ENCODE measurements at regions not wholly inside any gene's neighbourhood (a gene's known extent, or its start where the extent isn't known, plus 50 kb on each side); places are given as distances from the start of the nearest gene placed in this dataset.

DNA sequence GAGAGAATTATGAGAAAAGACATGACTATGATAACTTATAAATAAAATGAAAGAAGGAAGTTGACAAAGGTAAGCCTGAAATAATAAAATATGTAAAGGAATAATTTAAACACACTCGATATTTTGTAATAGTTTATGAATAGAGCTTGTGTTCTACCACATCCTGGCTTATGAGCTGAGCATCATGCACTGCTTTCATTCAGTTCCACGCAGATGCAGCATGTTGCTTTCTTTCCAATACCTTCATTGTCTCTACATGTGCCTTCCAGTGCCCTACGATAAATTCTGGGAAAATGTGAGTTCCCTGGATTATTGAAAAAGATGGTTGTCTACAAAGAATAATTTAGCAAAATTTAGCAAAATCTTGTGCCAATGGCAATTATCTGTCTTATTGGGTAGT, 398.9 kb upstream of the SEMA3C start:
- no peak for DNase-seq (ENCODE audit: low read depth, low spot score)
- CTCF ChIA-PET, result no interaction called here
- TF ChIP-seq, protein P1, sequence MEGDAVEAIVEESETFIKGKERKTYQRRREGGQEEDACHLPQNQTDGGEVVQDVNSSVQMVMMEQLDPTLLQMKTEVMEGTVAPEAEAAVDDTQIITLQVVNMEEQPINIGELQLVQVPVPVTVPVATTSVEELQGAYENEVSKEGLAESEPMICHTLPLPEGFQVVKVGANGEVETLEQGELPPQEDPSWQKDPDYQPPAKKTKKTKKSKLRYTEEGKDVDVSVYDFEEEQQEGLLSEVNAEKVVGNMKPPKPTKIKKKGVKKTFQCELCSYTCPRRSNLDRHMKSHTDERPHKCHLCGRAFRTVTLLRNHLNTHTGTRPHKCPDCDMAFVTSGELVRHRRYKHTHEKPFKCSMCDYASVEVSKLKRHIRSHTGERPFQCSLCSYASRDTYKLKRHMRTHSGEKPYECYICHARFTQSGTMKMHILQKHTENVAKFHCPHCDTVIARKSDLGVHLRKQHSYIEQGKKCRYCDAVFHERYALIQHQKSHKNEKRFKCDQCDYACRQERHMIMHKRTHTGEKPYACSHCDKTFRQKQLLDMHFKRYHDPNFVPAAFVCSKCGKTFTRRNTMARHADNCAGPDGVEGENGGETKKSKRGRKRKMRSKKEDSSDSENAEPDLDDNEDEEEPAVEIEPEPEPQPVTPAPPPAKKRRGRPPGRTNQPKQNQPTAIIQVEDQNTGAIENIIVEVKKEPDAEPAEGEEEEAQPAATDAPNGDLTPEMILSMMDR (IDR thresholded peaks at IDR 0.05; ENCODE audit: insufficient read depth, low read length, missing control alignments), result no peak
- H3K4me3 ChIP-seq (ENCODE audit: low read depth, low read length), result no peak overlapping the region
- POLR2A ChIA-PET, result no interaction called here

DNA sequence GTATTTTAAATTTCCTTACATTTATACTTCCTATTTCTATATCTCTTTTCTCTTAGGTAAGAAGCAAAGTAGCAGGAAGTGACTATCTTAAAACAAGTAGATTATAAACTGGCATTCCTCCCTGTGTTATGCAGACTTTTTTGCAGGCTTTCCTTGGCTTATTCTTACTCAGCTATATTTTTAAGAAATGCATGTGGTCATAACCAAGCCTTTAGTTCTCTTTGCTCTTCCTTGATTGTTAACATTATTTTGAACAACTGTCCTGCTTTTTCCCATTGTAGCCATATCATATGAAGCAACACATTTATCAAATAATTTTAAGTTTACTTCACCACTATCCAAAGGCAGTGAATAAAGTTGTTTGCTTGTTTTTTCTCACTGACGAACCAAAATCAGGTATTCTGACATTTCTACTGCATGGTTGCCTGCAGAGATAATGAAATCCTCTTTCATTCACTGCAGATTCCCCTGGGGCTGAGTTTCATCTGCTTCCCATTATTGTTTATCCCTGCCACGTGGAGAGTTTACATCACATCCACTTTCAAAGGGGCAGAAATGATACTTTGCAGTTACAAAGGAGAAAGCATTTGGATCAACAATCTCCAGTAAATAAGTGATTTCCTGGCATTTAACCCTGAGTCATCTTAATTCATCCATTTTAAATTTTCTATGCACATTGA, 389.9 kb upstream of the SEMA3C start:
- POLR2A ChIA-PET, result no interaction called here
- CTCF ChIA-PET, result no interaction called here
- no peak overlapping the region for H3K4me3 ChIP-seq (ENCODE audit: low read depth, low read length)
- TF ChIP-seq, protein P1 (IDR thresholded peaks at IDR 0.05; ENCODE audit: insufficient read depth, low read length, missing control alignments), result no peak
- DNase-seq (ENCODE audit: low read depth, low spot score), result no peak

DNA sequence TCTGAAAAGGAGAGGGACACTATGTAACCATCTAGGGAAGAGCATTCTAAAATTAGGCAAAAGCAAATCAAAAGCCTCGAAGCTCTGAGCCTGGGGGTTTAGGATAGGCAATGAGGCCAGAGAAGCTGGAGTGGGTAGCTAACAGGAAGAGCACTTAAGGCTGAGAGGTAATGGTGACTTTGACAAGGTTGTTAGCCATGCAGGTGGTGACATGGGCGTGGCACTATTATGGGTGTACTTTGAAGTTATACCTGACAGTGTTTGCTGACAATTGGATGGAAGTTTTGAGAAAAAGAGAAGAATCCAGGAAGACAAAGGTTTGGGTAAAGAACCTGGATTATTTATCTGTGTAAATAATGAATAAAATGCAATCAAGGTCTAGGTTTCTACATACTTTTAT, 383.0 kb upstream of the SEMA3C start:
- CTCF ChIA-PET, result no interaction called here
- POLR2A ChIA-PET, result no interaction called here

DNA sequence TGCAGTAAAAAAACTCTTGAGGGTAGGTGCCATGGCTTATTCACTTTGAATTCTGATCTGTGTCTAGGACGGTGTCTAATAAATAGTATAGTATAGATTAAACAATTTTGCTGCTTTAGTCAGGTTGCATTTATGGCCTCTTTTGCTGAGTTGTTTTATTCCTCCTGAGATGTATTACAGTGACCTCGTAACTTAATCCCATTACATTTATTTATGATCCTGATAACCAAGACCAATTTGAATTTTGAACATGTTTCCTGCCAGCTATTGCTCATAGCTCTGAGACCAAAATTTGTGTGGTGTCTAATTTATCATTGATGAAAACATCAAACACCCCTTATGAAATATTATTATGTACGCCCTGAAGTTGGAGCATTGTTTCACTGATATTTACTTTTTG, 381.9 kb upstream of the SEMA3C start:
- H3K4me3 ChIP-seq (ENCODE audit: low read depth, low read length), result no peak overlapping the region
- CTCF ChIA-PET, result no interaction called here
- TF ChIP-seq, protein P1 (IDR thresholded peaks at IDR 0.05; ENCODE audit: insufficient read depth, low read length, missing control alignments), result no peak
- no peak for DNase-seq (ENCODE audit: low read depth, low spot score)
- POLR2A ChIA-PET, result no interaction called here

More for the DNA sequence above, 383.0 kb upstream of the SEMA3C start:
- TF ChIP-seq, protein P1 (IDR thresholded peaks at IDR 0.05; ENCODE audit: insufficient read depth, low read length, missing control alignments), result no peak
- DNase-seq (ENCODE audit: low read depth, low spot score), result no peak
- H3K4me3 ChIP-seq (ENCODE audit: low read depth, low read length), result no peak overlapping the region

DNA sequence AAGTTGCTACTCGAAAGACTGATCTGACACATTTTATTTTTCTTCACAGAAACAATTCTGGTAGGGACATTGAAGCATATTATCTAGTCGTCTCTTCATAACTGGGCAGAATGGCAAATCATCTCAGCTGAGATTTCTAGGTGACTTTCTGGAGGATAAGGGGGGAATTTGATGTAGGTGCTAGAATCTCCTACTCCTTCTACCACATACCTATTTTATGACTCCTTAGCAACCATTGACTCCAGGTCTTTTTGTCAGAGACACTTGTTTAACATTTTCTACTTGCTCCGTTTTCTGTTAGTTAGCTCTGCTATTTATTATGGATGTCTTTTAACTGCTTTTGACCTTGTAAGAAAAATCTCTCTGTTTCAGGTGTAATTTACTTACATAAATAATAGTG, 380.9 kb upstream of the SEMA3C start:
- TF ChIP-seq, protein P1 (IDR thresholded peaks at IDR 0.05; ENCODE audit: insufficient read depth, low read length, missing control alignments), result no peak
- no peak for DNase-seq (ENCODE audit: low read depth, low spot score)
- CTCF ChIA-PET, result no interaction called here
- H3K4me3 ChIP-seq (ENCODE audit: low read depth, low read length), result no peak overlapping the region
- POLR2A ChIA-PET, result interaction anchor here (0.6 to 1.0 kb wide), 2 partner anchors 15 to 1133 kb away, joined by 3 to 4 read pairs; no protein-coding TSS in a partner anchor

DNA sequence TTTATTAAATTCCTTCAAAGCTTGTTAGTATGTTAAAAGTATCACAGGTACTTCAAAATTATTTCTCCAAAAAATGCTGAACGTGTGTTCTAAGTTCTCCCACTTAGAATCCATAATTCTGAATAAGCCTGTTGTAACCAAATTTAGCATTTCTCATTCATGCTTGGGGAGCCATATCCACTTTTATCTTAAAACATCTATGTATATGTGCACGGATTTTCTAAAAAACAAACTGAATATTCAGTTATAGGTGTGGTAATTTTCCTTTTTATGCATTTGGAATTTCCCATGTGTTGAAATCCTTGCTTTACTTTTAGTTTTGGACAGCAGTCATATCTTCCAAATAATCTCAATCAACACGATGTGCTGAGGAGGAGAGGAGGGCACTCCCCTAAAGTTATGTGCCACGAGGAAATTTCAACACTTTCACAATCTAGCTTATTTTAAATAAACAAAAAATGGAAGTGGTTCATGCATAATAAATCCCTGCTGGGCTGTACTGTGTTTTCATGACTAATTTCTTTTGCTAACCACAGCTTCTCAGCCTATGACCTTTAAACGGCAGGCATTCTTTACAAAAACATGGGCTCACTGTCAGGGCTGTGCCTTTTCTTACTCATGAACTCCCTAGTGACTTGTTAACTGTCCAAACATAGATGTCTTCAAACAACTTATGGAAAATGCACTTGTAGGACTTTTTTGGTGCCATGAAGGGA, 380.3 kb upstream of the SEMA3C start:
- TF ChIP-seq, protein P1 (IDR thresholded peaks at IDR 0.05; ENCODE audit: insufficient read depth, low read length, missing control alignments), result no peak
- ChIA-PET POLR2A (interaction anchor here (0.6 to 1.0 kb wide), 3 partner anchors 14 to 1133 kb away, joined by 3 to 4 read pairs (median 3); partner anchors contain the start of gene SEMA3C), CTCF (interaction anchor here (0.9 kb wide), 1 partner anchor 147 kb away, joined by 4 read pairs; no protein-coding TSS in a partner anchor)
- H3K4me3 ChIP-seq (ENCODE audit: low read depth, low read length), result no peak overlapping the region
- peak; percentile 93 for DNase-seq (ENCODE audit: low read depth, low spot score)

Data from AG04449 (cell line).